ENCODE measurements at regions not wholly inside any gene's neighbourhood (a gene's known extent, or its start where the extent isn't known, plus 50 kb on each side); places are given as distances from the start of the nearest gene placed in this dataset.

- TF ChIP-seq CTCF (optimal IDR thresholded peaks at IDR 0.05 in 1 of 3, IDR thresholded peaks at IDR 0.05 in 1 of 3, conservative IDR thresholded peaks at IDR 0.05 in 1 of 3; ENCODE audit: extremely low read depth in 1 of 3, insufficient read depth in 2 of 3, low read length in 3 of 3), result no peak
- no peak for TF ChIP-seq EZH2 (IDR thresholded peaks at IDR 0.05; ENCODE audit: low read length)
Measured at GRCh38 chr10:33112831-33113455, 154.9 kb upstream of the ITGB1 start.
